GM23338 (cell line): ENCODE measurements at regions not wholly inside any gene's neighbourhood (a gene's known extent, or its start where the extent isn't known, plus 50 kb on each side); places are given as distances from the start of the nearest gene placed in this dataset.
A peak's percentile ranks its signal among the peaks of the same experiment; 100 is the strongest.

Experiments used
- ATAC-seq: fragments of 200-7000 bp; cut with Tn5 transposase; 3 replicates; pipeline ENCODE4 v1.9.1; 2020
- DNase-seq: peaks from one replicate; pipeline ENCODE4 v3.0.0-alpha.2; 2015; ENCODE audit warnings: low spot score
- H2AFZ ChIP-seq: fragments of 200-600 bp; sonication (generic); 2 replicates; pipeline ENCODE4 v1.8.0; 2016; ENCODE audit warnings: antibody characterized with exemption, mild to moderate bottlenecking, moderate library complexity
- H3F3A ChIP-seq: fragments of 200-600 bp; sonication (generic); replicated peaks from 2 replicates; pipeline ENCODE4 v1.8.0; 2017; ENCODE audit warnings: antibody characterized with exemption, mixed run types, low read depth
- H3K27ac ChIP-seq: fragments of 200-600 bp; sonication (generic); 2 replicates; pipeline ENCODE4 v1.6.1; 2016; ENCODE audit warnings: low read depth
- H3K27me3 ChIP-seq: fragments of 200-600 bp; sonication (generic); 2 replicates; pipeline ENCODE4 v1.8.0; 2016; ENCODE audit warnings: mild to moderate bottlenecking, mixed run types, moderate library complexity; ENCODE audit not compliant: insufficient read depth
- H3K36me3 ChIP-seq: fragments of 200-600 bp; sonication (generic); 2 replicates; pipeline ENCODE4 v1.8.0; 2016; ENCODE audit warnings: mild to moderate bottlenecking; ENCODE audit not compliant: insufficient read depth
- H3K4me1 ChIP-seq: fragments of 200-600 bp; sonication (generic); 2 replicates; pipeline ENCODE4 v1.8.0; 2016; ENCODE audit warnings: mild to moderate bottlenecking, moderate library complexity; ENCODE audit not compliant: insufficient read depth
- H3K4me2 ChIP-seq: fragments of 200-600 bp; sonication (generic); 2 replicates; pipeline ENCODE4 v1.7.1; 2017; ENCODE audit warnings: mixed run types
- H3K4me3 ChIP-seq: fragments of 200-600 bp; sonication (generic); 2 replicates; pipeline ENCODE4 v1.6.1; 2016; ENCODE audit warnings: mixed run types
- H3K79me2 ChIP-seq: fragments of 200-600 bp; sonication (generic); replicated peaks from 2 replicates; pipeline ENCODE4 v1.8.0; 2017; ENCODE audit warnings: mild to moderate bottlenecking; ENCODE audit not compliant: insufficient read depth
- H3K9me2 ChIP-seq: fragments of 200-600 bp; sonication (generic); 2 replicates; pipeline ENCODE4 v1.8.0; 2017; ENCODE audit not compliant: insufficient read depth
- H4K20me1 ChIP-seq: fragments of 200-600 bp; sonication (generic); replicated peaks from 2 replicates; pipeline ENCODE4 v1.8.0; 2017; ENCODE audit warnings: mild to moderate bottlenecking; ENCODE audit not compliant: insufficient read depth
- H3K27ac Mint-ChIP-seq: 2 replicates; pipeline ENCODE4 v1.8.0; 2020; ENCODE audit warnings: inconsistent platforms, mild to moderate bottlenecking, moderate library complexity, mixed read lengths
- H3K27me3 Mint-ChIP-seq: 3 replicates; pipeline ENCODE4 v1.8.0; 2022; ENCODE audit warnings: low read depth, mild to moderate bottlenecking, moderate library complexity, mixed read lengths, inconsistent platforms; ENCODE audit not compliant: insufficient read depth, poor library complexity
- H3K36me3 Mint-ChIP-seq: 3 replicates; pipeline ENCODE4 v1.8.0; 2021; ENCODE audit warnings: low read depth, mild to moderate bottlenecking, inconsistent platforms, moderate library complexity, mixed read lengths
- H3K4me1 Mint-ChIP-seq: 3 replicates; pipeline ENCODE4 v1.8.0; 2020; ENCODE audit warnings: mild to moderate bottlenecking, inconsistent platforms, mixed read lengths
- H3K4me3 Mint-ChIP-seq: 3 replicates; pipeline ENCODE4 v1.8.0; 2021; ENCODE audit warnings: moderate library complexity, mild to moderate bottlenecking, inconsistent platforms, mixed read lengths
- H3K9me3 Mint-ChIP-seq: 3 replicates; pipeline ENCODE4 v1.8.0; 2020; ENCODE audit warnings: moderate library complexity, mild to moderate bottlenecking, inconsistent platforms, mixed read lengths
- CREB1 ChIP-seq: fragments of 250-450 bp; sonication (Bioruptor Pico); IDR thresholded peaks from 2 replicates; pipeline ENCODE4 v1.5.0; 2020; ENCODE audit warnings: low read depth, mild to moderate bottlenecking, moderate library complexity
- NANOG ChIP-seq: IDR thresholded peaks from 2 replicates; pipeline ENCODE4 v1.6.1; 2016; ENCODE audit warnings: antibody characterized with exemption, borderline replicate concordance
- POLR2AphosphoS5 ChIP-seq: IDR thresholded peaks from 2 replicates; pipeline ENCODE4 v1.6.1; 2016; ENCODE audit warnings: antibody characterized with exemption, low read depth
- TF ChIP-seq, protein P1 (sequence below): IDR thresholded peaks from one replicate; pipeline ENCODE4 v1.6.1; 2018; ENCODE audit warnings: antibody characterized with exemption; ENCODE audit not compliant: unreplicated experiment
- TF ChIP-seq, protein P2 (sequence below), 2 experiments: fragments of 200-600 bp in 1 of 2; sonication (generic) in 1 of 2; conservative IDR thresholded peaks; 2 replicates each; pipeline versions ENCODE4 v1.5.1 to v1.6.1; 2016 to 2017; ENCODE audit warnings: antibody characterized with exemption in 2 of 2, low read depth in 2 of 2, mild to moderate bottlenecking in 2 of 2, moderate library complexity in 1 of 2
- TF ChIP-seq, protein P3 (sequence below): fragments of 250-450 bp; sonication (Bioruptor Pico); IDR thresholded peaks from 2 replicates; pipeline ENCODE4 v1.5.0; 2020; ENCODE audit warnings: mild to moderate bottlenecking, moderate library complexity
- TF ChIP-seq, protein P4 (sequence below): IDR thresholded peaks from 2 replicates; pipeline ENCODE4 v1.6.1; 2016; ENCODE audit warnings: antibody characterized with exemption

DNA sequence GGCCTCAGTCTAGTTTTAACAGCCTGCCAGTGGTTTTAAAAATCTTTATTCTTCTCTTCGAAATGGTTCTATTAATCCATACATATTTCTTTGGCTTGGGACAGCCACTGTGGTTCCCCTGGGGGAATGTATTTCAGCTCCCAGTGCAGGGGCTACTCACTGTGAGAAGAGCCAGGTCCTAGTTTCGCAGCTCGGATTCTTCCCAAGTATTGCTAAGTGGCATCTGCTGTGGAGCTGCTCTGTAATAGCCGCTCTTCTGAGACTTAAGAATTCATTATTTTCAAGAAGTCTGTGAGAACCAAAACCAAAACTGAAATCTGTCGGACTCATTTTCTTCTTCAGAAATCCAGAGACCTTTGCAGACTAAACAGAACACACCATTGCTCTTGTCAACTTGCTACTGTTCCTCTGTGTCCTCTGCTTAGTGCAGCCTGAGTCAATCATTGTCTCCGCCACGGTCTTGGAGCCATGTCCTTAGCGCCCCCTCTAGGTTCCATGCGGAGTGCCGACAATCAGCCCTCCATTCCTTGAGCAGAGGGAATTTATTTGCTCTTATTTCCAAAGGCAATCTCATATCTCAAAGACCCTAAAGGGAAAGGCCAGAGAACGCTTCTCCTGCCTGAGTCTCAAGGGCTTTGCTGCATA is 478.2 kb downstream of the SPATA31D1 start:
- TF ChIP-seq, protein P1, sequence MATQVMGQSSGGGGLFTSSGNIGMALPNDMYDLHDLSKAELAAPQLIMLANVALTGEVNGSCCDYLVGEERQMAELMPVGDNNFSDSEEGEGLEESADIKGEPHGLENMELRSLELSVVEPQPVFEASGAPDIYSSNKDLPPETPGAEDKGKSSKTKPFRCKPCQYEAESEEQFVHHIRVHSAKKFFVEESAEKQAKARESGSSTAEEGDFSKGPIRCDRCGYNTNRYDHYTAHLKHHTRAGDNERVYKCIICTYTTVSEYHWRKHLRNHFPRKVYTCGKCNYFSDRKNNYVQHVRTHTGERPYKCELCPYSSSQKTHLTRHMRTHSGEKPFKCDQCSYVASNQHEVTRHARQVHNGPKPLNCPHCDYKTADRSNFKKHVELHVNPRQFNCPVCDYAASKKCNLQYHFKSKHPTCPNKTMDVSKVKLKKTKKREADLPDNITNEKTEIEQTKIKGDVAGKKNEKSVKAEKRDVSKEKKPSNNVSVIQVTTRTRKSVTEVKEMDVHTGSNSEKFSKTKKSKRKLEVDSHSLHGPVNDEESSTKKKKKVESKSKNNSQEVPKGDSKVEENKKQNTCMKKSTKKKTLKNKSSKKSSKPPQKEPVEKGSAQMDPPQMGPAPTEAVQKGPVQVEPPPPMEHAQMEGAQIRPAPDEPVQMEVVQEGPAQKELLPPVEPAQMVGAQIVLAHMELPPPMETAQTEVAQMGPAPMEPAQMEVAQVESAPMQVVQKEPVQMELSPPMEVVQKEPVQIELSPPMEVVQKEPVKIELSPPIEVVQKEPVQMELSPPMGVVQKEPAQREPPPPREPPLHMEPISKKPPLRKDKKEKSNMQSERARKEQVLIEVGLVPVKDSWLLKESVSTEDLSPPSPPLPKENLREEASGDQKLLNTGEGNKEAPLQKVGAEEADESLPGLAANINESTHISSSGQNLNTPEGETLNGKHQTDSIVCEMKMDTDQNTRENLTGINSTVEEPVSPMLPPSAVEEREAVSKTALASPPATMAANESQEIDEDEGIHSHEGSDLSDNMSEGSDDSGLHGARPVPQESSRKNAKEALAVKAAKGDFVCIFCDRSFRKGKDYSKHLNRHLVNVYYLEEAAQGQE, result no peak
- TF ChIP-seq, protein P2, sequence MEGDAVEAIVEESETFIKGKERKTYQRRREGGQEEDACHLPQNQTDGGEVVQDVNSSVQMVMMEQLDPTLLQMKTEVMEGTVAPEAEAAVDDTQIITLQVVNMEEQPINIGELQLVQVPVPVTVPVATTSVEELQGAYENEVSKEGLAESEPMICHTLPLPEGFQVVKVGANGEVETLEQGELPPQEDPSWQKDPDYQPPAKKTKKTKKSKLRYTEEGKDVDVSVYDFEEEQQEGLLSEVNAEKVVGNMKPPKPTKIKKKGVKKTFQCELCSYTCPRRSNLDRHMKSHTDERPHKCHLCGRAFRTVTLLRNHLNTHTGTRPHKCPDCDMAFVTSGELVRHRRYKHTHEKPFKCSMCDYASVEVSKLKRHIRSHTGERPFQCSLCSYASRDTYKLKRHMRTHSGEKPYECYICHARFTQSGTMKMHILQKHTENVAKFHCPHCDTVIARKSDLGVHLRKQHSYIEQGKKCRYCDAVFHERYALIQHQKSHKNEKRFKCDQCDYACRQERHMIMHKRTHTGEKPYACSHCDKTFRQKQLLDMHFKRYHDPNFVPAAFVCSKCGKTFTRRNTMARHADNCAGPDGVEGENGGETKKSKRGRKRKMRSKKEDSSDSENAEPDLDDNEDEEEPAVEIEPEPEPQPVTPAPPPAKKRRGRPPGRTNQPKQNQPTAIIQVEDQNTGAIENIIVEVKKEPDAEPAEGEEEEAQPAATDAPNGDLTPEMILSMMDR (conservative IDR thresholded peaks at IDR 0.05; ENCODE audit: low read depth in 2 of 2), result peak; percentile 83 to 95
- TF ChIP-seq, protein P3, sequence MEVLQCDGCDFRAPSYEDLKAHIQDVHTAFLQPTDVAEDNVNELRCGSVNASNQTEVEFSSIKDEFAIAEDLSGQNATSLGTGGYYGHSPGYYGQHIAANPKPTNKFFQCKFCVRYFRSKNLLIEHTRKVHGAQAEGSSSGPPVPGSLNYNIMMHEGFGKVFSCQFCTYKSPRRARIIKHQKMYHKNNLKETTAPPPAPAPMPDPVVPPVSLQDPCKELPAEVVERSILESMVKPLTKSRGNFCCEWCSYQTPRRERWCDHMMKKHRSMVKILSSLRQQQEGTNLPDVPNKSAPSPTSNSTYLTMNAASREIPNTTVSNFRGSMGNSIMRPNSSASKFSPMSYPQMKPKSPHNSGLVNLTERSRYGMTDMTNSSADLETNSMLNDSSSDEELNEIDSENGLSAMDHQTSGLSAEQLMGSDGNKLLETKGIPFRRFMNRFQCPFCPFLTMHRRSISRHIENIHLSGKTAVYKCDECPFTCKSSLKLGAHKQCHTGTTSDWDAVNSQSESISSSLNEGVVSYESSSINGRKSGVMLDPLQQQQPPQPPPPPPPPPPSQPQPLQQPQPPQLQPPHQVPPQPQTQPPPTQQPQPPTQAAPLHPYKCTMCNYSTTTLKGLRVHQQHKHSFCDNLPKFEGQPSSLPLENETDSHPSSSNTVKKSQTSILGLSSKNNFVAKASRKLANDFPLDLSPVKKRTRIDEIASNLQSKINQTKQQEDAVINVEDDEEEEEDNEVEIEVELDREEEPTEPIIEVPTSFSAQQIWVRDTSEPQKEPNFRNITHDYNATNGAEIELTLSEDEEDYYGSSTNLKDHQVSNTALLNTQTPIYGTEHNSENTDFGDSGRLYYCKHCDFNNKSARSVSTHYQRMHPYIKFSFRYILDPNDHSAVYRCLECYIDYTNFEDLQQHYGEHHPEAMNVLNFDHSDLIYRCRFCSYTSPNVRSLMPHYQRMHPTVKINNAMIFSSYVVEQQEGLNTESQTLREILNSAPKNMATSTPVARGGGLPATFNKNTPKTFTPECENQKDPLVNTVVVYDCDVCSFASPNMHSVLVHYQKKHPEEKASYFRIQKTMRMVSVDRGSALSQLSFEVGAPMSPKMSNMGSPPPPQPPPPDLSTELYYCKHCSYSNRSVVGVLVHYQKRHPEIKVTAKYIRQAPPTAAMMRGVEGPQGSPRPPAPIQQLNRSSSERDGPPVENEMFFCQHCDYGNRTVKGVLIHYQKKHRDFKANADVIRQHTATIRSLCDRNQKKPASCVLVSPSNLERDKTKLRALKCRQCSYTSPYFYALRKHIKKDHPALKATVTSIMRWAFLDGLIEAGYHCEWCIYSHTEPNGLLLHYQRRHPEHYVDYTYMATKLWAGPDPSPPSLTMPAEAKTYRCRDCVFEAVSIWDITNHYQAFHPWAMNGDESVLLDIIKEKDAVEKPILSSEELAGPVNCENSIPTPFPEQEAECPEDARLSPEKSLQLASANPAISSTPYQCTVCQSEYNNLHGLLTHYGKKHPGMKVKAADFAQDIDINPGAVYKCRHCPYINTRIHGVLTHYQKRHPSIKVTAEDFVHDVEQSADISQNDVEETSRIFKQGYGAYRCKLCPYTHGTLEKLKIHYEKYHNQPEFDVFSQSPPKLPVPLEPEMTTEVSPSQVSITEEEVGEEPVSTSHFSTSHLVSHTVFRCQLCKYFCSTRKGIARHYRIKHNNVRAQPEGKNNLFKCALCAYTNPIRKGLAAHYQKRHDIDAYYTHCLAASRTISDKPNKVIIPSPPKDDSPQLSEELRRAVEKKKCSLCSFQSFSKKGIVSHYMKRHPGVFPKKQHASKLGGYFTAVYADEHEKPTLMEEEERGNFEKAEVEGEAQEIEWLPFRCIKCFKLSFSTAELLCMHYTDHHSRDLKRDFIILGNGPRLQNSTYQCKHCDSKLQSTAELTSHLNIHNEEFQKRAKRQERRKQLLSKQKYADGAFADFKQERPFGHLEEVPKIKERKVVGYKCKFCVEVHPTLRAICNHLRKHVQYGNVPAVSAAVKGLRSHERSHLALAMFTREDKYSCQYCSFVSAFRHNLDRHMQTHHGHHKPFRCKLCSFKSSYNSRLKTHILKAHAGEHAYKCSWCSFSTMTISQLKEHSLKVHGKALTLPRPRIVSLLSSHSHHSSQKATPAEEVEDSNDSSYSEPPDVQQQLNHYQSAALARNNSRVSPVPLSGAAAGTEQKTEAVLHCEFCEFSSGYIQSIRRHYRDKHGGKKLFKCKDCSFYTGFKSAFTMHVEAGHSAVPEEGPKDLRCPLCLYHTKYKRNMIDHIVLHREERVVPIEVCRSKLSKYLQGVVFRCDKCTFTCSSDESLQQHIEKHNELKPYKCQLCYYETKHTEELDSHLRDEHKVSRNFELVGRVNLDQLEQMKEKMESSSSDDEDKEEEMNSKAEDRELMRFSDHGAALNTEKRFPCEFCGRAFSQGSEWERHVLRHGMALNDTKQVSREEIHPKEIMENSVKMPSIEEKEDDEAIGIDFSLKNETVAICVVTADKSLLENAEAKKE (CRISPR knock-in tag), result no peak
- TF ChIP-seq NANOG (no peak), POLR2AphosphoS5 (no peak), CREB1 (CRISPR knock-in tag) (no peak)
- TF ChIP-seq, protein P4, sequence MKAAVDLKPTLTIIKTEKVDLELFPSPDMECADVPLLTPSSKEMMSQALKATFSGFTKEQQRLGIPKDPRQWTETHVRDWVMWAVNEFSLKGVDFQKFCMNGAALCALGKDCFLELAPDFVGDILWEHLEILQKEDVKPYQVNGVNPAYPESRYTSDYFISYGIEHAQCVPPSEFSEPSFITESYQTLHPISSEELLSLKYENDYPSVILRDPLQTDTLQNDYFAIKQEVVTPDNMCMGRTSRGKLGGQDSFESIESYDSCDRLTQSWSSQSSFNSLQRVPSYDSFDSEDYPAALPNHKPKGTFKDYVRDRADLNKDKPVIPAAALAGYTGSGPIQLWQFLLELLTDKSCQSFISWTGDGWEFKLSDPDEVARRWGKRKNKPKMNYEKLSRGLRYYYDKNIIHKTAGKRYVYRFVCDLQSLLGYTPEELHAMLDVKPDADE, result no peak
- Histone ChIP-seq H3K36me3 (no peaks in the 10 kb centered on the region), H2AFZ (peak overlapping the region; percentile 83; the same call in 1 of the 2 replicates), H3K4me2 (no peak overlapping the region), H3F3A (no peaks in the 10 kb centered on the region), H3K79me2 (no peaks in the 10 kb centered on the region), H3K27ac (no peak overlapping the region), H3K27me3 (no peaks in the 10 kb centered on the region), H3K4me3 (no peak overlapping the region), H3K4me1 (no peaks in the 10 kb centered on the region), H3K9me2 (no peaks in the 10 kb centered on the region), H4K20me1 (no peaks in the 10 kb centered on the region)
- H3K4me1 Mint-ChIP-seq, result no peaks in the 10 kb centered on the region
- no peaks in the 10 kb centered on the region for H3K27me3 Mint-ChIP-seq
- H3K9me3 Mint-ChIP-seq, result no peaks in the 10 kb centered on the region
- DNase-seq (peak; percentile 88), ATAC-seq (peak; percentile 100)
- H3K4me3 Mint-ChIP-seq, result no peak overlapping the region
- no peaks in the 10 kb centered on the region for H3K36me3 Mint-ChIP-seq
- no peak overlapping the region for H3K27ac Mint-ChIP-seq
